Spleen (tissue), 7 donors: ENCODE measurements at regions not wholly inside any gene's neighbourhood (a gene's known extent, or its start where the extent isn't known, plus 50 kb on each side); places are given as distances from the start of the nearest gene placed in this dataset.

Experiments used
- POLR2A ChIP-seq, 3 donors: fragments of 450-650 bp; IDR thresholded peaks; one replicate each; pipeline ENCODE4 v1.5.1; 2017; ENCODE audit warnings: antibody characterized with exemption in 3 of 3, mild to moderate bottlenecking in 1 of 3
- POLR2AphosphoS5 ChIP-seq, 3 donors: sonication (generic); formaldehyde crosslinking; IDR thresholded peaks; one replicate each; pipeline ENCODE4 v1.5.1; 2017; ENCODE audit warnings: antibody characterized with exemption in 3 of 3
- TF ChIP-seq, protein P1 (sequence below), 11 experiments: fragments of 200-600 bp in 7 of 11; fragments of 450-650 bp in 4 of 11; sonication (generic) in 4 of 11; IDR thresholded peaks in 8 of 11; conservative IDR thresholded peaks in 3 of 11; 1 replicate in 7 of 11; 2 replicates in 4 of 11; pipeline versions ENCODE4 v1.4.0 to v1.8.0; 2016 to 2021; ENCODE audit warnings: antibody characterized with exemption in 11 of 11, inconsistent platforms in 4 of 11, mild to moderate bottlenecking in 1 of 11
- donor health status: DM: no; HTN: no; CAD: no; lungs with moderate emphysema.
- donor health status: DM: no; HTN: no; CAD: no.
- donor health status: DM: no; HTN: no; CAD: no.

- TF ChIP-seq, protein P1, sequence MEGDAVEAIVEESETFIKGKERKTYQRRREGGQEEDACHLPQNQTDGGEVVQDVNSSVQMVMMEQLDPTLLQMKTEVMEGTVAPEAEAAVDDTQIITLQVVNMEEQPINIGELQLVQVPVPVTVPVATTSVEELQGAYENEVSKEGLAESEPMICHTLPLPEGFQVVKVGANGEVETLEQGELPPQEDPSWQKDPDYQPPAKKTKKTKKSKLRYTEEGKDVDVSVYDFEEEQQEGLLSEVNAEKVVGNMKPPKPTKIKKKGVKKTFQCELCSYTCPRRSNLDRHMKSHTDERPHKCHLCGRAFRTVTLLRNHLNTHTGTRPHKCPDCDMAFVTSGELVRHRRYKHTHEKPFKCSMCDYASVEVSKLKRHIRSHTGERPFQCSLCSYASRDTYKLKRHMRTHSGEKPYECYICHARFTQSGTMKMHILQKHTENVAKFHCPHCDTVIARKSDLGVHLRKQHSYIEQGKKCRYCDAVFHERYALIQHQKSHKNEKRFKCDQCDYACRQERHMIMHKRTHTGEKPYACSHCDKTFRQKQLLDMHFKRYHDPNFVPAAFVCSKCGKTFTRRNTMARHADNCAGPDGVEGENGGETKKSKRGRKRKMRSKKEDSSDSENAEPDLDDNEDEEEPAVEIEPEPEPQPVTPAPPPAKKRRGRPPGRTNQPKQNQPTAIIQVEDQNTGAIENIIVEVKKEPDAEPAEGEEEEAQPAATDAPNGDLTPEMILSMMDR (IDR thresholded peaks at IDR 0.05 in 8 of 11, conservative IDR thresholded peaks at IDR 0.05 in 3 of 11): no peak
- TF ChIP-seq POLR2AphosphoS5 (IDR thresholded peaks at IDR 0.05) (no peak), POLR2A (IDR thresholded peaks at IDR 0.05) (no peak)
Measured at GRCh38 chr4:100968046-100968445, 379.3 kb downstream of the PPP3CA start.
